ENCODE measurements at regions not wholly inside any gene's neighbourhood (a gene's known extent, or its start where the extent isn't known, plus 50 kb on each side); places are given as distances from the start of the nearest gene placed in this dataset.

GRCh38 chr7:22922307-22922706 is 91.6 kb downstream of the HYCC1 start:
- TF ChIP-seq CTCF (IDR thresholded peaks at IDR 0.05) (no peak), POLR2A (IDR thresholded peaks at IDR 0.05) (no peak)

Measured in esophagus squamous epithelium (tissue), 4 donors.